H9 (cell line): ENCODE measurements at regions not wholly inside any gene's neighbourhood (a gene's known extent, or its start where the extent isn't known, plus 50 kb on each side); places are given as distances from the start of the nearest gene placed in this dataset.

Experiments
- DNase-seq: peaks from one replicate; pipeline ENCODE4 v3.0.0-alpha.2; 2017
- H2AFZ ChIP-seq: one replicate; pipeline ENCODE4 v1.6.1; 2013; ENCODE audit warnings: mild to moderate bottlenecking, low read length, control low read depth, moderate library complexity
- H2AK5ac ChIP-seq: 2 replicates; pipeline ENCODE4 v1.6.1; 2013; ENCODE audit warnings: low read length, control low read depth, mixed read lengths; ENCODE audit not compliant: insufficient read length
- H2BK120ac ChIP-seq: one replicate; pipeline ENCODE4 v1.6.1; 2013; ENCODE audit warnings: low read depth, mild to moderate bottlenecking, low read length, control low read depth, inconsistent platforms; ENCODE audit not compliant: poor library complexity, severe bottlenecking
- H2BK12ac ChIP-seq: 2 replicates; pipeline ENCODE4 v1.6.1; 2013; ENCODE audit warnings: low read length, control low read depth, mixed read lengths, low read depth; ENCODE audit not compliant: insufficient read length
- H2BK15ac ChIP-seq: 2 replicates; pipeline ENCODE4 v1.6.1; 2013; ENCODE audit warnings: low read depth, low read length, control low read depth
- H2BK20ac ChIP-seq: one replicate; pipeline ENCODE4 v1.6.1; 2013; ENCODE audit warnings: low read depth, mild to moderate bottlenecking, low read length, control low read depth, inconsistent platforms; ENCODE audit not compliant: poor library complexity, severe bottlenecking
- H2BK5ac ChIP-seq: 2 replicates; pipeline ENCODE4 v1.6.1; 2013; ENCODE audit warnings: low read length, control low read depth, mixed read lengths; ENCODE audit not compliant: insufficient read length
- H3K14ac ChIP-seq: 2 replicates; pipeline ENCODE4 v1.6.1; 2013; ENCODE audit warnings: low read length, control low read depth; ENCODE audit not compliant: insufficient read depth
- H3K18ac ChIP-seq: 2 replicates; pipeline ENCODE4 v1.6.1; 2013; ENCODE audit warnings: low read depth, mild to moderate bottlenecking, mixed read lengths, low read length, control low read depth; ENCODE audit not compliant: insufficient read length
- H3K23ac ChIP-seq: 2 replicates; pipeline ENCODE4 v1.6.1; 2013; ENCODE audit warnings: low read length, control low read depth, mixed read lengths, low read depth; ENCODE audit not compliant: insufficient read length
- H3K23me2 ChIP-seq: 2 replicates; pipeline ENCODE4 v1.6.1; 2013; ENCODE audit warnings: low read depth, mild to moderate bottlenecking, mixed read lengths, low read length, control low read depth; ENCODE audit not compliant: insufficient read length, poor library complexity, severe bottlenecking
- H3K27ac ChIP-seq: 2 replicates; pipeline ENCODE4 v1.5.1; 2013; ENCODE audit warnings: low read length, control low read depth, mixed read lengths, low read depth; ENCODE audit not compliant: insufficient read length
- H3K27me3 ChIP-seq: 2 replicates; pipeline ENCODE4 v1.6.1; 2013; ENCODE audit warnings: low read length, control low read depth, inconsistent platforms; ENCODE audit not compliant: insufficient read depth
- H3K4ac ChIP-seq: 2 replicates; pipeline ENCODE4 v1.6.1; 2013; ENCODE audit warnings: low read depth, mild to moderate bottlenecking, control low read depth, inconsistent platforms, low read length, moderate library complexity
- H3K4me1 ChIP-seq: 2 replicates; pipeline ENCODE4 v1.6.1; 2013; ENCODE audit warnings: low read length, control low read depth, inconsistent platforms; ENCODE audit not compliant: insufficient read depth
- H3K4me2 ChIP-seq: 2 replicates; pipeline ENCODE4 v1.6.1; 2013; ENCODE audit warnings: low read length, control low read depth, mixed read lengths; ENCODE audit not compliant: insufficient read length, insufficient read depth
- H3K56ac ChIP-seq: 2 replicates; pipeline ENCODE4 v1.6.1; 2013; ENCODE audit warnings: low read depth, mild to moderate bottlenecking, mixed read lengths, low read length, control low read depth; ENCODE audit not compliant: insufficient read length
- H3K79me1 ChIP-seq: 2 replicates; pipeline ENCODE4 v1.6.1; 2013; ENCODE audit warnings: low read depth, mild to moderate bottlenecking, moderate library complexity, low read length, control low read depth, inconsistent platforms; ENCODE audit not compliant: insufficient read depth, poor library complexity, severe bottlenecking
- H3K79me2 ChIP-seq: 2 replicates; pipeline ENCODE4 v1.6.1; 2013; ENCODE audit warnings: low read length, control low read depth, inconsistent platforms; ENCODE audit not compliant: insufficient read depth
- H3K9ac ChIP-seq: 2 replicates; pipeline ENCODE4 v1.6.1; 2013; ENCODE audit warnings: low read length, control low read depth, mixed read lengths; ENCODE audit not compliant: insufficient read length; ENCODE audit errors: extremely low read depth
- H3K9me3 ChIP-seq: one replicate; pipeline ENCODE4 v1.6.1; 2013; ENCODE audit warnings: low read depth, low read length, inconsistent platforms; ENCODE audit not compliant: control insufficient read depth
- H3T11ph ChIP-seq: one replicate; pipeline ENCODE4 v1.6.1; 2013; ENCODE audit warnings: mild to moderate bottlenecking, low read length, control low read depth, inconsistent platforms
- H4K20me1 ChIP-seq: one replicate; pipeline ENCODE4 v1.6.1; 2013; ENCODE audit not compliant: control insufficient read depth, insufficient read length, insufficient read depth
- H4K5ac ChIP-seq: 2 replicates; pipeline ENCODE4 v1.6.1; 2013; ENCODE audit warnings: low read depth, mild to moderate bottlenecking, mixed read lengths, low read length, control low read depth; ENCODE audit not compliant: insufficient read length
- H4K8ac ChIP-seq: replicated peaks from 2 replicates; pipeline ENCODE4 v1.6.1; 2013; ENCODE audit warnings: low read length, control low read depth, mixed read lengths, low read depth; ENCODE audit not compliant: insufficient read length
- H4K91ac ChIP-seq: 2 replicates; pipeline ENCODE4 v1.6.1; 2013; ENCODE audit warnings: low read depth, mild to moderate bottlenecking, moderate library complexity, mixed read lengths, low read length, control low read depth; ENCODE audit not compliant: insufficient read length
- H3K27ac Mint-ChIP-seq, 3 experiments: 2 replicates in 2 of 3; 3 replicates in 1 of 3; pipeline ENCODE4 v1.8.0; 2020 to 2021; ENCODE audit warnings: mixed read lengths in 3 of 3, mild to moderate bottlenecking in 1 of 3, moderate library complexity in 1 of 3
- H3K27me3 Mint-ChIP-seq: 2 replicates; pipeline ENCODE4 v1.8.0; 2021; ENCODE audit warnings: low read depth, mild to moderate bottlenecking, moderate library complexity, mixed read lengths
- H3K36me3 Mint-ChIP-seq, 3 experiments: 2 replicates in 2 of 3; 3 replicates in 1 of 3; pipeline ENCODE4 v1.8.0; 2020 to 2021; ENCODE audit warnings: low read depth in 3 of 3, mixed read lengths in 3 of 3; ENCODE audit not compliant: insufficient read depth in 1 of 3
- H3K4me1 Mint-ChIP-seq, 2 experiments: 2 replicates each; pipeline ENCODE4 v1.8.0; 2020; ENCODE audit warnings: mixed read lengths in 2 of 2
- H3K4me3 Mint-ChIP-seq, 2 experiments: 2 replicates in 1 of 2; 3 replicates in 1 of 2; pipeline ENCODE4 v1.8.0; 2020 to 2021; ENCODE audit warnings: mild to moderate bottlenecking in 2 of 2, mixed read lengths in 2 of 2, moderate library complexity in 1 of 2
- H3K9me3 Mint-ChIP-seq, 2 experiments: 2 replicates in 1 of 2; 3 replicates in 1 of 2; pipeline ENCODE4 v1.8.0; 2020; ENCODE audit warnings: mild to moderate bottlenecking in 2 of 2, mixed read lengths in 2 of 2, moderate library complexity in 1 of 2
- CTCF ChIP-seq: fragments of 200-600 bp; sonication (generic); conservative IDR thresholded peaks from 3 replicates; pipeline ENCODE4 v1.8.0; 2021; ENCODE audit warnings: antibody characterized with exemption, mild to moderate bottlenecking
- WGBS: extraction: QIAGEN DNeasy Blood & Tissue Kit; methylation state at CpG from one replicate; pipeline ENCODE4 v1.1.7; 2013; ENCODE audit warnings: missing lambda C conversion rate, low lambda C conversion rate, mixed read lengths; ENCODE audit not compliant: insufficient read length; ENCODE audit errors: extremely low coverage; 5-methylcytosine and 5-hydroxymethylcytosine counted together

GRCh38 chr2:118479020-118479419 lies 368.4 kb downstream of the EN1 start:
- no peak for DNase-seq
- Histone ChIP-seq H2BK12ac (no peak overlapping the region), H3K4me2 (no peak overlapping the region), H4K20me1 (no peaks in the 10 kb centered on the region), H3K23ac (no peak overlapping the region), H3K56ac (no peak overlapping the region), H3K27ac (no peak overlapping the region), H3K79me2 (no peaks in the 10 kb centered on the region), H3K14ac (no peak overlapping the region), H4K91ac (no peak overlapping the region), H2AK5ac (no peak overlapping the region), H3K18ac (no peak overlapping the region), H3K9me3 (no peaks in the 10 kb centered on the region), H3K4ac (no peak overlapping the region), H2BK5ac (no peak overlapping the region), H3K27me3 (no peaks in the 10 kb centered on the region), H2BK120ac (no peak overlapping the region), H2BK15ac (no peak overlapping the region), H2BK20ac (no peak overlapping the region), H3T11ph (no peak overlapping the region), H3K4me1 (peaks cover under 1% of the 10 kb centered on the region; the same call in 1 of the 2 replicates), H4K5ac (no peak overlapping the region), H3K23me2 (no peaks in the 10 kb centered on the region), H4K8ac (peak overlapping the region; percentile 79), H2AFZ (no peak overlapping the region), H3K79me1 (no peaks in the 10 kb centered on the region), H3K9ac (no peak overlapping the region)
- Mint-ChIP-seq H3K9me3 (no peaks in the 10 kb centered on the region; a peak in 1 of 5 replicates), H3K27ac (no peak overlapping the region), H3K4me3 (no peak overlapping the region), H3K36me3 (no peaks in the 10 kb centered on the region), H3K4me1 (peaks cover 29 to 34% of the 10 kb centered on the region in 2 experiments), H3K27me3 (peaks cover 8% of the 10 kb centered on the region)
- TF ChIP-seq CTCF = no peak
- WGBS = no CpG with 5 or more reads among the region's 5 CpGs
